PC-9 (cell line): ENCODE measurements at regions not wholly inside any gene's neighbourhood (a gene's known extent, or its start where the extent isn't known, plus 50 kb on each side); places are given as distances from the start of the nearest gene placed in this dataset.

Experiments
- EZH2 ChIP-seq: fragments of 200-600 bp; sonication (generic); IDR thresholded peaks from 2 replicates; pipeline ENCODE4 v1.8.0; 2017; ENCODE audit warnings: antibody characterized with exemption, low read depth
- TF ChIP-seq, protein P1 (sequence below): fragments of 200-600 bp; sonication (generic); conservative IDR thresholded peaks from 2 replicates; pipeline ENCODE4 v1.6.1; 2017; ENCODE audit warnings: mixed run types, antibody characterized with exemption, mild to moderate bottlenecking, moderate library complexity

- TF ChIP-seq, protein P1, sequence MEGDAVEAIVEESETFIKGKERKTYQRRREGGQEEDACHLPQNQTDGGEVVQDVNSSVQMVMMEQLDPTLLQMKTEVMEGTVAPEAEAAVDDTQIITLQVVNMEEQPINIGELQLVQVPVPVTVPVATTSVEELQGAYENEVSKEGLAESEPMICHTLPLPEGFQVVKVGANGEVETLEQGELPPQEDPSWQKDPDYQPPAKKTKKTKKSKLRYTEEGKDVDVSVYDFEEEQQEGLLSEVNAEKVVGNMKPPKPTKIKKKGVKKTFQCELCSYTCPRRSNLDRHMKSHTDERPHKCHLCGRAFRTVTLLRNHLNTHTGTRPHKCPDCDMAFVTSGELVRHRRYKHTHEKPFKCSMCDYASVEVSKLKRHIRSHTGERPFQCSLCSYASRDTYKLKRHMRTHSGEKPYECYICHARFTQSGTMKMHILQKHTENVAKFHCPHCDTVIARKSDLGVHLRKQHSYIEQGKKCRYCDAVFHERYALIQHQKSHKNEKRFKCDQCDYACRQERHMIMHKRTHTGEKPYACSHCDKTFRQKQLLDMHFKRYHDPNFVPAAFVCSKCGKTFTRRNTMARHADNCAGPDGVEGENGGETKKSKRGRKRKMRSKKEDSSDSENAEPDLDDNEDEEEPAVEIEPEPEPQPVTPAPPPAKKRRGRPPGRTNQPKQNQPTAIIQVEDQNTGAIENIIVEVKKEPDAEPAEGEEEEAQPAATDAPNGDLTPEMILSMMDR: no peak
- no peak for TF ChIP-seq EZH2
Observed at GRCh38 chr16:87542531-87543102, 49.8 kb upstream of the ZCCHC14 start.
